ENCODE measurements at regions not wholly inside any gene's neighbourhood (a gene's known extent, or its start where the extent isn't known, plus 50 kb on each side); places are given as distances from the start of the nearest gene placed in this dataset.

GRCh38 chr6:4563156-4563555 is 213.0 kb upstream of the CDYL start:
- Histone ChIP-seq H3K9me3 (no peaks in the 10 kb centered on the region), H3K27ac (no peak overlapping the region), H3K4me1 (no peaks in the 10 kb centered on the region), H3K36me3 (no peaks in the 10 kb centered on the region), H3K4me3 (no peak overlapping the region), H3K27me3 (replicated peaks in 1 of 7) (peaks cover 0 to 3% (median 0%) of the 10 kb centered on the region in 7 donors)
- no peak for DNase-seq
- WGBS, 5 donors = 72 to 85% (median 81%) methylated on average over 5 of the region's 5 CpGs
- TF ChIP-seq POLR2AphosphoS5 (IDR thresholded peaks at IDR 0.05) (no peak), POLR2A (IDR thresholded peaks at IDR 0.05) (no peak), CTCF (IDR thresholded peaks at IDR 0.05 in 8 of 11, conservative IDR thresholded peaks at IDR 0.05 in 3 of 11) (no peak)
- intact Hi-C loops (cut with DNase I; ENCODE audit: low total_unique reads) = no loop called here

GRCh38 chr6:4561773-4562400 is 214.3 kb upstream of the CDYL start:
- Histone ChIP-seq H3K4me1 (no peaks in the 10 kb centered on the region), H3K9me3 (no peaks in the 10 kb centered on the region), H3K36me3 (no peaks in the 10 kb centered on the region), H3K27me3 (replicated peaks in 1 of 7) (peaks cover 0 to 3% (median 0%) of the 10 kb centered on the region in 7 donors), H3K27ac (no peak overlapping the region), H3K4me3 (no peak overlapping the region)
- no peak for DNase-seq
- intact Hi-C loops (cut with DNase I; ENCODE audit: low total_unique reads) = no loop called here
- WGBS, 5 donors = 84 to 95% (median 88%) methylated on average over 6 of the region's 6 CpGs
- TF ChIP-seq CTCF (IDR thresholded peaks at IDR 0.05 in 8 of 11, conservative IDR thresholded peaks at IDR 0.05 in 3 of 11) (no peak), POLR2AphosphoS5 (IDR thresholded peaks at IDR 0.05) (no peak), POLR2A (IDR thresholded peaks at IDR 0.05) (no peak)

- no peaks in the 10 kb centered on the region for H3K36me3 ChIP-seq
- H3K27ac ChIP-seq = no peak overlapping the region
- no peaks in the 10 kb centered on the region for H3K4me1 ChIP-seq
- intact Hi-C loops (cut with DNase I; ENCODE audit: low total_unique reads) = no loop called here
- DNase-seq = no peak
- peaks cover 0 to 3% (median 0%) of the 10 kb centered on the region in 7 donors for H3K27me3 ChIP-seq (replicated peaks in 1 of 7)
- TF ChIP-seq CTCF (IDR thresholded peaks at IDR 0.05 in 8 of 11, conservative IDR thresholded peaks at IDR 0.05 in 3 of 11) (no peak), POLR2AphosphoS5 (IDR thresholded peaks at IDR 0.05) (no peak), POLR2A (IDR thresholded peaks at IDR 0.05) (no peak)
- H3K4me3 ChIP-seq = no peak overlapping the region
- no peaks in the 10 kb centered on the region for H3K9me3 ChIP-seq
- 83 to 92% (median 88%) methylated on average over 3 of the region's 3 CpGs for WGBS, 5 donors
Measured at GRCh38 chr6:4561078-4561435, 215.1 kb upstream of the CDYL start.

- intact Hi-C loops (cut with DNase I; ENCODE audit: low total_unique reads) = no loop called here
- H3K27me3 ChIP-seq (replicated peaks in 1 of 7) = no peaks in the 10 kb centered on the region
- WGBS, 5 donors = 55 to 61% (median 59%) methylated on average over 13 of the region's 13 CpGs
- no peak for TF ChIP-seq CTCF (IDR thresholded peaks at IDR 0.05 in 8 of 11, conservative IDR thresholded peaks at IDR 0.05 in 3 of 11)
- TF ChIP-seq POLR2A (IDR thresholded peaks at IDR 0.05) = no peak
- no peak for TF ChIP-seq POLR2AphosphoS5 (IDR thresholded peaks at IDR 0.05)
- no peaks in the 10 kb centered on the region for H3K4me1 ChIP-seq
- no peak overlapping the region for H3K4me3 ChIP-seq
- H3K9me3 ChIP-seq = no peaks in the 10 kb centered on the region
- no peaks in the 10 kb centered on the region for H3K36me3 ChIP-seq
- H3K27ac ChIP-seq = no peak overlapping the region
- DNase-seq = no peak
Measured at GRCh38 chr6:4560221-4561077, 215.8 kb upstream of the CDYL start.

Measured in spleen (tissue), 11 donors.